ENCODE measurements at regions not wholly inside any gene's neighbourhood (a gene's known extent, or its start where the extent isn't known, plus 50 kb on each side); places are given as distances from the start of the nearest gene placed in this dataset.
A peak's percentile ranks its signal among the peaks of the same experiment; 100 is the strongest.

DNA sequence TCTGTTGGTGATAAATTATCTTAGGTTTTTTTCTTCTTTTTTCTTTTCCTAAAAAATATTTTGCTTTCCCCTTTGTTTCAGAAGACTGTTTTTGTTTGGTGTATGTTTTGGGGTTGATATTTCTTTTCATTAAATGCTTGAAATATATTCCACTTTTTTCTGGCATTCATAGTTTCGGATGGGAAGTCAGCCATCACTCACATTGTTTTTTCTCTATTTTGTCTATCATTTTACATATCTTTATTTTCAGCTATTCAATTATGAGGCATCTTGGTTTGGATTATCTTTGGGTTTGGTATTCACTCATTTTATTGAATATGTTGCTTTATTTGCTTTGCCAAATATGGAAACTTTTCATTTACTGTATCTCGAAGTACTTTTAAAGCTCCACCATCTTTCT is 600.5 kb upstream of the EYS start:
- no peak overlapping the region for H3K4me3 ChIP-seq
- FAIRE-seq, result no peak
- H3K27me3 ChIP-seq (ENCODE audit: control insufficient read depth in 2 of 2, insufficient read depth in 2 of 2, low read length in 2 of 2), result no peaks in the 10 kb centered on the region
- H3K36me3 ChIP-seq (ENCODE audit: control insufficient read depth, insufficient read depth, low read length), result no peaks in the 10 kb centered on the region
- POLR2A ChIA-PET, result no interaction called here
- no peaks in the 10 kb centered on the region for H3K4me1 ChIP-seq (replicated peaks in 1 of 2; ENCODE audit: control insufficient read depth in 2 of 2, insufficient read depth in 2 of 2, low read length in 2 of 2)
- intact Hi-C loops (cut with micrococcal nuclease), result no loop called here
- BruUV-seq (replicated peaks), result no TSS peak
- no peak overlapping the region for H2AFZ ChIP-seq (ENCODE audit: low read depth, low read length)
- no peaks in the 10 kb centered on the region for H3K9me1 ChIP-seq (ENCODE audit: control insufficient read depth, insufficient read depth, low read length)
- in situ Hi-C loops (cut with MboI), result no loop called here
- peak in 1 of 4 experiments; percentile 2 for DNase-seq (ENCODE audit: extremely low read depth in 1 of 4, low spot score in 3 of 4)
- CTCF ChIA-PET (ENCODE audit: low intra/inter-chr PET ratio), result no interaction called here
- H3K9ac ChIP-seq (ENCODE audit: insufficient read depth in 1 of 2, low read depth in 2 of 2, low read length in 2 of 2), result no peak overlapping the region
- no peaks in the 10 kb centered on the region for H4K20me1 ChIP-seq (replicated peaks; ENCODE audit: control insufficient read depth, insufficient read depth, low read length)
- H3K27ac ChIP-seq (ENCODE audit: extremely low read depth, low read depth, low read length), result no peak overlapping the region
- H3K79me2 ChIP-seq (ENCODE audit: control insufficient read depth, insufficient read depth, low read length), result no peaks in the 10 kb centered on the region
- no peak overlapping the region for H3K4me2 ChIP-seq (ENCODE audit: insufficient read depth, low read length)
- no peaks in the 10 kb centered on the region for H3K9me3 ChIP-seq (replicated peaks; ENCODE audit: control insufficient read depth, insufficient read depth, low read depth, low read length)
- ATAC-seq, result no peak
- 0% methylated on average over 2 of the region's 2 CpGs for WGBS (ENCODE audit: insufficient coverage, low coverage, missing lambda C conversion rate)
- no peak for TF ChIP-seq ZNF165 (CRISPR knock-in tag; IDR thresholded peaks at IDR 0.05; ENCODE audit: borderline replicate concordance)
- no peak for TF ChIP-seq NFXL1 (CRISPR knock-in tag; IDR thresholded peaks at IDR 0.05)
- TF ChIP-seq, protein P1, sequence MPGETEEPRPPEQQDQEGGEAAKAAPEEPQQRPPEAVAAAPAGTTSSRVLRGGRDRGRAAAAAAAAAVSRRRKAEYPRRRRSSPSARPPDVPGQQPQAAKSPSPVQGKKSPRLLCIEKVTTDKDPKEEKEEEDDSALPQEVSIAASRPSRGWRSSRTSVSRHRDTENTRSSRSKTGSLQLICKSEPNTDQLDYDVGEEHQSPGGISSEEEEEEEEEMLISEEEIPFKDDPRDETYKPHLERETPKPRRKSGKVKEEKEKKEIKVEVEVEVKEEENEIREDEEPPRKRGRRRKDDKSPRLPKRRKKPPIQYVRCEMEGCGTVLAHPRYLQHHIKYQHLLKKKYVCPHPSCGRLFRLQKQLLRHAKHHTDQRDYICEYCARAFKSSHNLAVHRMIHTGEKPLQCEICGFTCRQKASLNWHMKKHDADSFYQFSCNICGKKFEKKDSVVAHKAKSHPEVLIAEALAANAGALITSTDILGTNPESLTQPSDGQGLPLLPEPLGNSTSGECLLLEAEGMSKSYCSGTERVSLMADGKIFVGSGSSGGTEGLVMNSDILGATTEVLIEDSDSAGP (CRISPR knock-in tag; IDR thresholded peaks at IDR 0.05), result no peak
- TF ChIP-seq ZNF507 (tag; conservative IDR thresholded peaks at IDR 0.05), result no peak
- TF ChIP-seq, protein P2, sequence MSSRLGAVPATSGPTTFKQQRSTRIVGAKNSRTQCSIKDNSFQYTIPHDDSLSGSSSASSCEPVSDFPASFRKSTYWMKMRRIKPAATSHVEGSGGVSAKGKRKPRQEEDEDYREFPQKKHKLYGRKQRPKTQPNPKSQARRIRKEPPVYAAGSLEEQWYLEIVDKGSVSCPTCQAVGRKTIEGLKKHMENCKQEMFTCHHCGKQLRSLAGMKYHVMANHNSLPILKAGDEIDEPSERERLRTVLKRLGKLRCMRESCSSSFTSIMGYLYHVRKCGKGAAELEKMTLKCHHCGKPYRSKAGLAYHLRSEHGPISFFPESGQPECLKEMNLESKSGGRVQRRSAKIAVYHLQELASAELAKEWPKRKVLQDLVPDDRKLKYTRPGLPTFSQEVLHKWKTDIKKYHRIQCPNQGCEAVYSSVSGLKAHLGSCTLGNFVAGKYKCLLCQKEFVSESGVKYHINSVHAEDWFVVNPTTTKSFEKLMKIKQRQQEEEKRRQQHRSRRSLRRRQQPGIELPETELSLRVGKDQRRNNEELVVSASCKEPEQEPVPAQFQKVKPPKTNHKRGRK (tag; IDR thresholded peaks at IDR 0.05), result peak; percentile 11; the same call in 1 of the 2 replicates
- TF ChIP-seq KDM5B (IDR thresholded peaks at IDR 0.05; ENCODE audit: insufficient replicate concordance, low read depth, low read length), result no peak
- TF ChIP-seq, protein P3, sequence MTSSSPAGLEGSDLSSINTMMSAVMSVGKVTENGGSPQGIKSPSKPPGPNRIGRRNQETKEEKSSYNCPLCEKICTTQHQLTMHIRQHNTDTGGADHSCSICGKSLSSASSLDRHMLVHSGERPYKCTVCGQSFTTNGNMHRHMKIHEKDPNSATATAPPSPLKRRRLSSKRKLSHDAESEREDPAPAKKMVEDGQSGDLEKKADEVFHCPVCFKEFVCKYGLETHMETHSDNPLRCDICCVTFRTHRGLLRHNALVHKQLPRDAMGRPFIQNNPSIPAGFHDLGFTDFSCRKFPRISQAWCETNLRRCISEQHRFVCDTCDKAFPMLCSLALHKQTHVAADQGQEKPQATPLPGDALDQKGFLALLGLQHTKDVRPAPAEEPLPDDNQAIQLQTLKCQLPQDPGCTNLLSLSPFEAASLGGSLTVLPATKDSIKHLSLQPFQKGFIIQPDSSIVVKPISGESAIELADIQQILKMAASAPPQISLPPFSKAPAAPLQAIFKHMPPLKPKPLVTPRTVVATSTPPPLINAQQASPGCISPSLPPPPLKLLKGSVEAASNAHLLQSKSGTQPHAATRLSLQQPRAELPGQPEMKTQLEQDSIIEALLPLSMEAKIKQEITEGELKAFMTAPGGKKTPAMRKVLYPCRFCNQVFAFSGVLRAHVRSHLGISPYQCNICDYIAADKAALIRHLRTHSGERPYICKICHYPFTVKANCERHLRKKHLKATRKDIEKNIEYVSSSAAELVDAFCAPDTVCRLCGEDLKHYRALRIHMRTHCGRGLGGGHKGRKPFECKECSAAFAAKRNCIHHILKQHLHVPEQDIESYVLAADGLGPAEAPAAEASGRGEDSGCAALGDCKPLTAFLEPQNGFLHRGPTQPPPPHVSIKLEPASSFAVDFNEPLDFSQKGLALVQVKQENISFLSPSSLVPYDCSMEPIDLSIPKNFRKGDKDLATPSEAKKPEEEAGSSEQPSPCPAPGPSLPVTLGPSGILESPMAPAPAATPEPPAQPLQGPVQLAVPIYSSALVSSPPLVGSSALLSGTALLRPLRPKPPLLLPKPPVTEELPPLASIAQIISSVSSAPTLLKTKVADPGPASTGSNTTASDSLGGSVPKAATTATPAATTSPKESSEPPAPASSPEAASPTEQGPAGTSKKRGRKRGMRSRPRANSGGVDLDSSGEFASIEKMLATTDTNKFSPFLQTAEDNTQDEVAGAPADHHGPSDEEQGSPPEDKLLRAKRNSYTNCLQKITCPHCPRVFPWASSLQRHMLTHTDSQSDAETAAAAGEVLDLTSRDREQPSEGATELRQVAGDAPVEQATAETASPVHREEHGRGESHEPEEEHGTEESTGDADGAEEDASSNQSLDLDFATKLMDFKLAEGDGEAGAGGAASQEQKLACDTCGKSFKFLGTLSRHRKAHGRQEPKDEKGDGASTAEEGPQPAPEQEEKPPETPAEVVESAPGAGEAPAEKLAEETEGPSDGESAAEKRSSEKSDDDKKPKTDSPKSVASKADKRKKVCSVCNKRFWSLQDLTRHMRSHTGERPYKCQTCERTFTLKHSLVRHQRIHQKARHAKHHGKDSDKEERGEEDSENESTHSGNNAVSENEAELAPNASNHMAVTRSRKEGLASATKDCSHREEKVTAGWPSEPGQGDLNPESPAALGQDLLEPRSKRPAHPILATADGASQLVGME (CRISPR knock-in tag; IDR thresholded peaks at IDR 0.05), result no peak
- no peak for TF ChIP-seq NCOA6 (IDR thresholded peaks at IDR 0.05)
- TF ChIP-seq DMBX1 (CRISPR knock-in tag; IDR thresholded peaks at IDR 0.05; ENCODE audit: borderline replicate concordance), result no peak
- TF ChIP-seq, protein P4, sequence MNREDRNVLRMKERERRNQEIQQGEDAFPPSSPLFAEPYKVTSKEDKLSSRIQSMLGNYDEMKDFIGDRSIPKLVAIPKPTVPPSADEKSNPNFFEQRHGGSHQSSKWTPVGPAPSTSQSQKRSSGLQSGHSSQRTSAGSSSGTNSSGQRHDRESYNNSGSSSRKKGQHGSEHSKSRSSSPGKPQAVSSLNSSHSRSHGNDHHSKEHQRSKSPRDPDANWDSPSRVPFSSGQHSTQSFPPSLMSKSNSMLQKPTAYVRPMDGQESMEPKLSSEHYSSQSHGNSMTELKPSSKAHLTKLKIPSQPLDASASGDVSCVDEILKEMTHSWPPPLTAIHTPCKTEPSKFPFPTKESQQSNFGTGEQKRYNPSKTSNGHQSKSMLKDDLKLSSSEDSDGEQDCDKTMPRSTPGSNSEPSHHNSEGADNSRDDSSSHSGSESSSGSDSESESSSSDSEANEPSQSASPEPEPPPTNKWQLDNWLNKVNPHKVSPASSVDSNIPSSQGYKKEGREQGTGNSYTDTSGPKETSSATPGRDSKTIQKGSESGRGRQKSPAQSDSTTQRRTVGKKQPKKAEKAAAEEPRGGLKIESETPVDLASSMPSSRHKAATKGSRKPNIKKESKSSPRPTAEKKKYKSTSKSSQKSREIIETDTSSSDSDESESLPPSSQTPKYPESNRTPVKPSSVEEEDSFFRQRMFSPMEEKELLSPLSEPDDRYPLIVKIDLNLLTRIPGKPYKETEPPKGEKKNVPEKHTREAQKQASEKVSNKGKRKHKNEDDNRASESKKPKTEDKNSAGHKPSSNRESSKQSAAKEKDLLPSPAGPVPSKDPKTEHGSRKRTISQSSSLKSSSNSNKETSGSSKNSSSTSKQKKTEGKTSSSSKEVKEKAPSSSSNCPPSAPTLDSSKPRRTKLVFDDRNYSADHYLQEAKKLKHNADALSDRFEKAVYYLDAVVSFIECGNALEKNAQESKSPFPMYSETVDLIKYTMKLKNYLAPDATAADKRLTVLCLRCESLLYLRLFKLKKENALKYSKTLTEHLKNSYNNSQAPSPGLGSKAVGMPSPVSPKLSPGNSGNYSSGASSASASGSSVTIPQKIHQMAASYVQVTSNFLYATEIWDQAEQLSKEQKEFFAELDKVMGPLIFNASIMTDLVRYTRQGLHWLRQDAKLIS (CRISPR knock-in tag; IDR thresholded peaks at IDR 0.05), result no peak

All from K562 (cell line).